PC-9 (cell line): ENCODE measurements at regions not wholly inside any gene's neighbourhood (a gene's known extent, or its start where the extent isn't known, plus 50 kb on each side); places are given as distances from the start of the nearest gene placed in this dataset.

Source experiments
- BruUV-seq: library from RNA; stranded (reverse); fragments of 400-500 nt; replicated peaks from 2 replicates; lab custom pipeline; 2021; lab: Mats Ljungman, UMichigan
- CTCF ChIA-PET: fragments of 300-600 bp; sonication (Branson Sonifier 250); formaldehyde crosslinking; loops from one replicate; lab custom pipeline; 2022; ENCODE audit warnings: antibody characterized with exemption; lab: Charles Lee
- POLR2A ChIA-PET: fragments of 300-600 bp; sonication (Branson Sonifier 250); formaldehyde crosslinking; loops from one replicate; lab custom pipeline; 2022; ENCODE audit warnings: antibody characterized with exemption; ENCODE audit not compliant: unreplicated experiment; lab: Charles Lee
- DNase-seq, 2 experiments: peaks; one replicate each; pipeline versions ENCODE4 v3.0.0 to v3.0.0-alpha.2; 2015 to 2022; ENCODE audit warnings: mixed read lengths in 1 of 2
- H2AFZ ChIP-seq: fragments of 200-600 bp; sonication (generic); 2 replicates; pipeline ENCODE4 v1.8.1; 2017; ENCODE audit warnings: antibody characterized with exemption
- H3F3A ChIP-seq: fragments of 200-600 bp; sonication (generic); 2 replicates; pipeline ENCODE4 v1.8.1; 2017; ENCODE audit warnings: antibody characterized with exemption, mild to moderate bottlenecking, low read depth; ENCODE audit not compliant: insufficient read depth
- H3K27ac ChIP-seq: fragments of 200-600 bp; sonication (generic); 2 replicates; pipeline ENCODE4 v1.6.1; 2016; ENCODE audit warnings: mixed run types
- H3K27me3 ChIP-seq: fragments of 200-600 bp; sonication (generic); 2 replicates; pipeline ENCODE4 v1.6.1; 2016; ENCODE audit warnings: low read depth, mixed run types; ENCODE audit not compliant: insufficient read depth
- H3K36me3 ChIP-seq: fragments of 200-600 bp; sonication (generic); 2 replicates; pipeline ENCODE4 v1.6.1; 2016; ENCODE audit warnings: low read depth, mixed run types
- H3K4me1 ChIP-seq: fragments of 200-600 bp; sonication (generic); replicated peaks from 2 replicates; pipeline ENCODE4 v1.6.1; 2016; ENCODE audit warnings: mixed run types; ENCODE audit not compliant: insufficient read depth
- H3K4me2 ChIP-seq: fragments of 200-600 bp; sonication (generic); 2 replicates; pipeline ENCODE4 v1.6.1; 2017; ENCODE audit warnings: mixed run types
- H3K4me3 ChIP-seq: fragments of 200-600 bp; sonication (generic); 2 replicates; pipeline ENCODE4 v1.6.1; 2016; ENCODE audit warnings: mixed run types
- H3K79me2 ChIP-seq: fragments of 200-600 bp; sonication (generic); 2 replicates; pipeline ENCODE4 v1.6.1; 2017; ENCODE audit warnings: low read depth, mixed run types
- H3K9me2 ChIP-seq: fragments of 200-600 bp; sonication (generic); 2 replicates; pipeline ENCODE4 v1.8.1; 2017; ENCODE audit warnings: mild to moderate bottlenecking; ENCODE audit not compliant: insufficient read depth
- H3K9me3 ChIP-seq: fragments of 200-600 bp; sonication (generic); 2 replicates; pipeline ENCODE4 v1.8.1; 2016; ENCODE audit warnings: low read depth; ENCODE audit not compliant: insufficient read depth
- H4K20me1 ChIP-seq: fragments of 200-600 bp; sonication (generic); 2 replicates; pipeline ENCODE4 v1.8.1; 2017; ENCODE audit not compliant: insufficient read depth
- EZH2 ChIP-seq: fragments of 200-600 bp; sonication (generic); IDR thresholded peaks from 2 replicates; pipeline ENCODE4 v1.8.0; 2017; ENCODE audit warnings: antibody characterized with exemption, low read depth
- intact Hi-C: fragments of 100-400 bp; cut with micrococcal nuclease; formaldehyde crosslinking; loops from one replicate; pipeline ENCODE4 v1.10.0; 2022; ENCODE audit not compliant: unreplicated experiment
- TF ChIP-seq, protein P1 (sequence below): fragments of 200-600 bp; sonication (generic); conservative IDR thresholded peaks from 2 replicates; pipeline ENCODE4 v1.6.1; 2017; ENCODE audit warnings: mixed run types, antibody characterized with exemption, mild to moderate bottlenecking, moderate library complexity

DNA sequence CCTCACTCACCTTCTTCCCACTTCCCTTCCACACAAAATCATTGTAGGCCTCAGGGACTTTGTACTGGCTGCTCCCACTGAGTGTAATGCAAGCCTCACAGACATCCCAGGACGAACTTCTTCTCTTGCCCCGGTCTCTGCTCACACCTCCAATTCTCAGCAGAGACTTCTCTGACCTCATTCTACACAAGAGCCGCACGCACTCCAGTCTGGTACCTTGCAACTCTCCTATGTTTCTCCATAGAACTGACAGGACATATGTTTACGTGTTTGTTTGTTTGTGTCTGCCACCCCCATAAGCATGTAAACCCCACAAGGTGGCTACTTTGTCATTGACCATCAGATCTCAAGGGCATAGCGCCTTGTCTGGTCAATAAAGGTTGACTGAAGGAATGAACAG is 350.8 kb downstream of the AJAP1 start:
- no peaks in the 10 kb centered on the region for H3F3A ChIP-seq
- no peaks in the 10 kb centered on the region for H3K79me2 ChIP-seq
- H2AFZ ChIP-seq: no peak overlapping the region
- no peak overlapping the region for H3K4me2 ChIP-seq
- no peak overlapping the region for H3K4me3 ChIP-seq
- no TSS peak for BruUV-seq
- no peak for TF ChIP-seq EZH2
- TF ChIP-seq, protein P1, sequence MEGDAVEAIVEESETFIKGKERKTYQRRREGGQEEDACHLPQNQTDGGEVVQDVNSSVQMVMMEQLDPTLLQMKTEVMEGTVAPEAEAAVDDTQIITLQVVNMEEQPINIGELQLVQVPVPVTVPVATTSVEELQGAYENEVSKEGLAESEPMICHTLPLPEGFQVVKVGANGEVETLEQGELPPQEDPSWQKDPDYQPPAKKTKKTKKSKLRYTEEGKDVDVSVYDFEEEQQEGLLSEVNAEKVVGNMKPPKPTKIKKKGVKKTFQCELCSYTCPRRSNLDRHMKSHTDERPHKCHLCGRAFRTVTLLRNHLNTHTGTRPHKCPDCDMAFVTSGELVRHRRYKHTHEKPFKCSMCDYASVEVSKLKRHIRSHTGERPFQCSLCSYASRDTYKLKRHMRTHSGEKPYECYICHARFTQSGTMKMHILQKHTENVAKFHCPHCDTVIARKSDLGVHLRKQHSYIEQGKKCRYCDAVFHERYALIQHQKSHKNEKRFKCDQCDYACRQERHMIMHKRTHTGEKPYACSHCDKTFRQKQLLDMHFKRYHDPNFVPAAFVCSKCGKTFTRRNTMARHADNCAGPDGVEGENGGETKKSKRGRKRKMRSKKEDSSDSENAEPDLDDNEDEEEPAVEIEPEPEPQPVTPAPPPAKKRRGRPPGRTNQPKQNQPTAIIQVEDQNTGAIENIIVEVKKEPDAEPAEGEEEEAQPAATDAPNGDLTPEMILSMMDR: no peak
- ChIA-PET CTCF (no interaction called here), POLR2A (no interaction called here)
- H3K27ac ChIP-seq: no peak overlapping the region
- no peaks in the 10 kb centered on the region for H3K9me3 ChIP-seq
- 0 out of 2 replicates have a peak, but pooled peaks cover 3% of the 10 kb centered on the region for H3K27me3 ChIP-seq
- intact Hi-C loops: no loop called here
- H4K20me1 ChIP-seq: no peaks in the 10 kb centered on the region
- no peaks in the 10 kb centered on the region for H3K36me3 ChIP-seq
- DNase-seq: no peak
- H3K9me2 ChIP-seq: no peaks in the 10 kb centered on the region
- H3K4me1 ChIP-seq: no peaks in the 10 kb centered on the region

DNA sequence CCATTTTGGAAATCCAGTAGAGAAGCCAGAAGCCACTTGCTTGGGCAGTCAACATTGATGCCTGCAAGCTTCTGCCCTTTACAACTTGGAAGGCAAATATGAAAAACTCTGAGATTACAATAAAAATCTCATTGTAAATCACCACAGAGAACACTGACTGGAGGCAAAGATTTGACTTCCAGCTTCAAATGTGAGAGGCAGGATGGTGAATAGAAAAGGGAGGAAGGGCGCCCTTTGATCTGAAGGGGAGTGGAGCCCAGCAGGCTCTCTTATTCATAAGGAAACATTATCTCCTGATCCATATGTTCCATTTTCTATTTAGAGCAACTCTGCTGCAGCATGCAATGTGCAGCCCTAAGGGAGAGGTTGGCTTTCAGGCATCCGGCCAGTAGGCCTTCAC is 348.3 kb downstream of the AJAP1 start:
- Histone ChIP-seq H3K4me2 (no peak overlapping the region), H3K9me3 (no peaks in the 10 kb centered on the region), H3F3A (no peaks in the 10 kb centered on the region), H2AFZ (no peak overlapping the region), H3K79me2 (no peaks in the 10 kb centered on the region), H4K20me1 (no peaks in the 10 kb centered on the region), H3K4me3 (no peak overlapping the region), H3K36me3 (no peaks in the 10 kb centered on the region), H3K27ac (no peak overlapping the region), H3K27me3 (no peaks in the 10 kb centered on the region), H3K9me2 (no peaks in the 10 kb centered on the region), H3K4me1 (no peaks in the 10 kb centered on the region)
- CTCF ChIA-PET: no interaction called here
- no peak for TF ChIP-seq EZH2
- TF ChIP-seq, protein P1: no peak
- POLR2A ChIA-PET: no interaction called here
- BruUV-seq: no TSS peak
- DNase-seq: no peak
- intact Hi-C loops: no loop called here

DNA sequence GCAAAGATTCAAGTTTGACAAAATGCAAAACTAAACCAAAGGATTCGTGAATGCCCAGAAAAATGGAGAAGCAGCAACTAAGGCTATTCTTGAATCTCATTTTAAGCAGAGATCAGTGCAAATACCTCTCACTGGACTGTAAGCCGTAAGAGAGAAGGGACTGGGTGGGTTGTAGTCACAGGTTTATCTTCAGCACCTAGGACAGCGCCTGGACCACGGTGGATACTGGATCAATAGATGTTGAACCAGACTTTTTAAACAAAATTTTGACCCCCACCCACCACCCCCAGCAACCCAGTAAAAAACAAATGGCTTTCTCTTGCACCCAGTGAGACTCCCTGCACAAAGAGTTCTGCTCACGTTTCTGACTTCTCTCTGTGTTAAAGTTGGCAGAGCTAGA is 347.1 kb downstream of the AJAP1 start:
- intact Hi-C loops: no loop called here
- H2AFZ ChIP-seq: no peak overlapping the region
- no peak overlapping the region for H3K4me2 ChIP-seq
- H3K9me2 ChIP-seq: no peaks in the 10 kb centered on the region
- TF ChIP-seq, protein P1: no peak
- TF ChIP-seq EZH2: no peak
- H3K4me3 ChIP-seq: no peak overlapping the region
- no peaks in the 10 kb centered on the region for H4K20me1 ChIP-seq
- DNase-seq: no peak
- no peaks in the 10 kb centered on the region for H3F3A ChIP-seq
- CTCF ChIA-PET: no interaction called here
- H3K36me3 ChIP-seq: no peaks in the 10 kb centered on the region
- no peaks in the 10 kb centered on the region for H3K27me3 ChIP-seq
- POLR2A ChIA-PET: no interaction called here
- H3K79me2 ChIP-seq: no peaks in the 10 kb centered on the region
- H3K4me1 ChIP-seq: no peaks in the 10 kb centered on the region
- no TSS peak for BruUV-seq
- no peak overlapping the region for H3K27ac ChIP-seq
- H3K9me3 ChIP-seq: no peaks in the 10 kb centered on the region
